ENCODE measurements at regions not wholly inside any gene's neighbourhood (a gene's known extent, or its start where the extent isn't known, plus 50 kb on each side); places are given as distances from the start of the nearest gene placed in this dataset.

- no peak overlapping the region for H3K4me3 ChIP-seq (ENCODE audit: low read depth, low read length)
- no peak overlapping the region for H3K9ac ChIP-seq (ENCODE audit: low read depth, low read length)
- H3K27ac ChIP-seq (ENCODE audit: low read depth, low read length), result no peak overlapping the region
- H3K9me3 ChIP-seq (ENCODE audit: control insufficient read depth, insufficient read depth, low read length), result no peaks in the 10 kb centered on the region
- H3K27me3 ChIP-seq (ENCODE audit: control insufficient read depth, insufficient read depth, low read length), result no peaks in the 10 kb centered on the region
- no peaks in the 10 kb centered on the region for H3K36me3 ChIP-seq (ENCODE audit: control insufficient read depth, insufficient read depth, low read length)
- peaks cover 19% of the 10 kb centered on the region for H3K4me1 ChIP-seq (ENCODE audit: control insufficient read depth, insufficient read depth, low read length)
Observed at GRCh38 chr14:100391173-100391572, 68.0 kb downstream of the SLC25A47 start.

DNA sequence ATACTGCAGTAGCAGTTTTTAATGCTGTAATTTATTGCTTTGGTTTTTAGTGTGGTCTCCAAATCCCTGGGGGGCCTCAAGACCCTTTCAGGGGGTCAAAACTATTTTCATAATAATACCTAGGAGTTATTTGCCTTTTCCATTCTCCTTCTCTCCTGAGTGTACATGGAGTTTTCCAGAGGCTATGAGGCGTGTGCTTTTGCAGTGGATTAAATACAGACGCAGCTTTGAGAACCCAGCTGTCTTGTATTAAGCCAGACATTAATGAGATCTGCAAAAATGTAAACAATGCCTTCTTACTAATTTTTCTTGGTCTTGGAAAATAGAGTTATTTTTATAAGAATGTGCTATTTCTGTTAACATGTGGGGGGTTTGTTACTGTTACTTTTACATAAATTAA, 68.6 kb downstream of the SLC25A47 start:
- Histone ChIP-seq H3K27me3 (ENCODE audit: control insufficient read depth, insufficient read depth, low read length) (no peaks in the 10 kb centered on the region), H3K9me3 (ENCODE audit: control insufficient read depth, insufficient read depth, low read length) (no peaks in the 10 kb centered on the region), H3K4me1 (ENCODE audit: control insufficient read depth, insufficient read depth, low read length) (peaks cover 17% of the 10 kb centered on the region; the same call in 1 of the 2 replicates), H3K36me3 (ENCODE audit: control insufficient read depth, insufficient read depth, low read length) (no peaks in the 10 kb centered on the region), H3K9ac (ENCODE audit: low read depth, low read length) (no peak overlapping the region), H3K27ac (ENCODE audit: low read depth, low read length) (no peak overlapping the region), H3K4me3 (ENCODE audit: low read depth, low read length) (no peak overlapping the region)

DNA sequence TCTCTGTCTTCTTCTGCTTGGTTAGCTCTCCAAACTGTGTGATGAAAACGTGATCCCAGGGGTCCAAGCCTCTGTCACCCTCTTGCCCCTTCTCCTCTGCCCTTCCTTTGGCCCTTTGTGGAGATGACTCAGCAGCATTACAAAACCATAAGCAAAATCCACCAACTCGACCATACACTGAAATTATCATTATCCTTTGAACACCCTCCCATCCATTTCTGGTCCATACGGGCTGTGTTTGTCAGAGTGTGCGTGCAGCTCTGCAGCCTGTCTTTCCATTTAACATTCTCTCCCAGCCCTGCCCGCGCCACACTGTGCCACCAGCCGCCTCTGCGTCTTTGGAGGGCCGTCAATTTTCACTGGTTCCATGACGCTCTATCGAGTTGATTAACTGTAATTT, 69.2 kb downstream of the SLC25A47 start:
- H3K36me3 ChIP-seq (ENCODE audit: control insufficient read depth, insufficient read depth, low read length), result no peaks in the 10 kb centered on the region
- no peak overlapping the region for H3K4me3 ChIP-seq (ENCODE audit: low read depth, low read length)
- peaks cover 17% of the 10 kb centered on the region for H3K4me1 ChIP-seq (ENCODE audit: control insufficient read depth, insufficient read depth, low read length)
- H3K27me3 ChIP-seq (ENCODE audit: control insufficient read depth, insufficient read depth, low read length), result no peaks in the 10 kb centered on the region
- no peaks in the 10 kb centered on the region for H3K9me3 ChIP-seq (ENCODE audit: control insufficient read depth, insufficient read depth, low read length)
- H3K27ac ChIP-seq (ENCODE audit: low read depth, low read length), result no peak overlapping the region
- no peak overlapping the region for H3K9ac ChIP-seq (ENCODE audit: low read depth, low read length)

DNA sequence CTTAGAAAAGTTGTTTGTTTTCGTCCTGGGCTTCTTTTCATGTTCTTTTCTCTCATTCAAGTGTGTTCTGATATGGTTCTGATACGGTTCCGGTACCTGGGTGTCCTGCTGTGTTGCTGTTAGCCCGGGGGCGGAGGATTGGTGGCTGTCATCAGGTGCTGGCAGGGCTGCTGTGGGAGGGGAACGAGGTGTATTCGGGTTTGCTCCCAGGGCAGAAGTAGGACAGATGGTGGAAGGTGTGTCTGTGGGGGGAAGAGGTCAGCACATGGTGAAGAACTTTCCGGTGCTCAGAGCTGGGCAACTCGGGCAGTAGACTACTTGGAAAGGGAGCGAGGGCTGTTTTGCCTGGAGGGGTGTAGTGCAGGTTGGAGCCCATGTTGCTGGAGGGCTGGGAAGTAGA, 70.2 kb downstream of the SLC25A47 start:
- H3K4me3 ChIP-seq (ENCODE audit: low read depth, low read length), result no peak overlapping the region
- no peak overlapping the region for H3K27ac ChIP-seq (ENCODE audit: low read depth, low read length)
- no peaks in the 10 kb centered on the region for H3K9me3 ChIP-seq (ENCODE audit: control insufficient read depth, insufficient read depth, low read length)
- H3K27me3 ChIP-seq (ENCODE audit: control insufficient read depth, insufficient read depth, low read length), result no peaks in the 10 kb centered on the region
- peaks cover 17% of the 10 kb centered on the region for H3K4me1 ChIP-seq (ENCODE audit: control insufficient read depth, insufficient read depth, low read length)
- H3K36me3 ChIP-seq (ENCODE audit: control insufficient read depth, insufficient read depth, low read length), result no peaks in the 10 kb centered on the region
- no peak overlapping the region for H3K9ac ChIP-seq (ENCODE audit: low read depth, low read length)

DNA sequence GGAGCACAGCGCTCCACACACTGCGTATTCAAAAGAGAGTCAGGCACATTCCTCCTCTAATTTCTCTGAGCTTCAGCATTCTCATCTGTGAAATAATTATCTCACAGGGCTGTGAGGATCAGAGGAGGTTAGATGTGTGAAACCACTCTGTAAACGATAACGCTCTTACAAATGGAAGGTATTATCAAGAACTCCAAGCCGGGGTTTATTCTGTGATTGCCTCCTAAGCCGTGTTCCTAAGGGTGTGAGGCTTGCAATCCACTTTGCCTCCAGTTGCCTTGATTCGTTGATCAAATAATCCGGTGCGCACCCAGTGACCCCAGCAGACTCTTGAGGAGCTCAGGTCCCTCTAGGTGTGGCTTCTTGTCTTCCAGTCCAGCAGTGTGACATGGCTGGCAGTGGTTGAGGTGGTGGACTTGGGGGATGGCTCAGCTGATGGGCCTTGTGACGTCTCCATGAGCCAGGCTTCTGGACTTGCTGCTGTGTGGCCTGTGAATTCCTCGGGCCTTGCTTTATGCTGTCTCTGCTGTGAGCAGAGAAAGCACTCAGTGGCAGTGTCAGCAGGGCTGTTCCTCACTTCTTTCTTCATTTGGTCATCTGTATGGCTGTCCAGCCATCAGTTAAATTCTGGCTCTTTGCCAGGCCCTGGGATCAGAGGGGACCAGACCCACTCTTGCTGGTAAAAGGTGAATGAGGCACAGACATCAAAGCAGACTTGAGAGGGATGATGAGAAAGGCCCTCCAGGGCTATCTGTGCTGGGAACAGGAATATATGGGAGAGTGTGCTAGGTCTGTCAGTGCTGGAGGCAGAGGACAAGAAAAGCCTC, 71.0 kb downstream of the SLC25A47 start:
- H3K4me1 ChIP-seq (ENCODE audit: control insufficient read depth, insufficient read depth, low read length), result peaks cover 23% of the 10 kb centered on the region
- no peaks in the 10 kb centered on the region for H3K27me3 ChIP-seq (ENCODE audit: control insufficient read depth, insufficient read depth, low read length)
- no peak overlapping the region for H3K4me3 ChIP-seq (ENCODE audit: low read depth, low read length)
- no peaks in the 10 kb centered on the region for H3K36me3 ChIP-seq (ENCODE audit: control insufficient read depth, insufficient read depth, low read length)
- H3K9ac ChIP-seq (ENCODE audit: low read depth, low read length), result no peak overlapping the region
- no peaks in the 10 kb centered on the region for H3K9me3 ChIP-seq (ENCODE audit: control insufficient read depth, insufficient read depth, low read length)
- H3K27ac ChIP-seq (ENCODE audit: low read depth, low read length), result no peak overlapping the region

GRCh38 chr14:100394886-100395672, 71.9 kb downstream of the SLC25A47 start:
- H3K9ac ChIP-seq (ENCODE audit: low read depth, low read length), result no peak overlapping the region
- H3K27ac ChIP-seq (ENCODE audit: low read depth, low read length), result no peak overlapping the region
- H3K4me3 ChIP-seq (ENCODE audit: low read depth, low read length), result no peak overlapping the region
- no peaks in the 10 kb centered on the region for H3K36me3 ChIP-seq (ENCODE audit: control insufficient read depth, insufficient read depth, low read length)
- H3K4me1 ChIP-seq (ENCODE audit: control insufficient read depth, insufficient read depth, low read length), result peaks cover 20% of the 10 kb centered on the region
- no peaks in the 10 kb centered on the region for H3K9me3 ChIP-seq (ENCODE audit: control insufficient read depth, insufficient read depth, low read length)
- no peaks in the 10 kb centered on the region for H3K27me3 ChIP-seq (ENCODE audit: control insufficient read depth, insufficient read depth, low read length)

DNA sequence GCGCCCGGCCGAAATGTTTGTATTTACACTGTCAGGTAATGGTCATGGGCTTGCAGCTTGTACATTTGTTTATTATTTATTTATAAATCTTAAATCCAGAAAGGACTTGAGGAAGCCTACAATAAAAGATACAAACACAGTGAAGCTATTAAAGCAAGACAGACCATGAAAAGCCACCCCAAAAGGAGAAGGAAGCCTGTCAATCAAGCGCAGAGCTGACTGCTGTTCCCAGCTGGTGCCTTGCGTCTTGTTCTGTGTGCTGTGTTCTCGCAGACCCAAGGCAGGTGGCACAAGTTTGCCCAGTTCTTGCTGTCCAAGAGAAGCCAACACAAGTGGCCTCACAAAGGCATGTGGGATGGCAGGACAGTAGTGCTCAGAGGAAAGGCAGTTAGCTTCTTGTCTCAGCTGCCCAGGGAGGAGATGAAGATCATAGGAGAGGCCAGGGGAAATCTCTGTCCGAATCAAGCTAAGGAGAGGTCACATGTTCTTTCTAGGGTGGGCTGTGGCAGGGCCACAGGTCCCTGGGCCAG, 73.2 kb downstream of the SLC25A47 start:
- H3K9ac ChIP-seq (ENCODE audit: low read depth, low read length), result no peak overlapping the region
- H3K4me3 ChIP-seq (ENCODE audit: low read depth, low read length), result no peak overlapping the region
- H3K27me3 ChIP-seq (ENCODE audit: control insufficient read depth, insufficient read depth, low read length), result no peaks in the 10 kb centered on the region
- peaks cover 31% of the 10 kb centered on the region for H3K4me1 ChIP-seq (ENCODE audit: control insufficient read depth, insufficient read depth, low read length)
- no peaks in the 10 kb centered on the region for H3K36me3 ChIP-seq (ENCODE audit: control insufficient read depth, insufficient read depth, low read length)
- H3K9me3 ChIP-seq (ENCODE audit: control insufficient read depth, insufficient read depth, low read length), result no peaks in the 10 kb centered on the region
- H3K27ac ChIP-seq (ENCODE audit: low read depth, low read length), result no peak overlapping the region

DNA sequence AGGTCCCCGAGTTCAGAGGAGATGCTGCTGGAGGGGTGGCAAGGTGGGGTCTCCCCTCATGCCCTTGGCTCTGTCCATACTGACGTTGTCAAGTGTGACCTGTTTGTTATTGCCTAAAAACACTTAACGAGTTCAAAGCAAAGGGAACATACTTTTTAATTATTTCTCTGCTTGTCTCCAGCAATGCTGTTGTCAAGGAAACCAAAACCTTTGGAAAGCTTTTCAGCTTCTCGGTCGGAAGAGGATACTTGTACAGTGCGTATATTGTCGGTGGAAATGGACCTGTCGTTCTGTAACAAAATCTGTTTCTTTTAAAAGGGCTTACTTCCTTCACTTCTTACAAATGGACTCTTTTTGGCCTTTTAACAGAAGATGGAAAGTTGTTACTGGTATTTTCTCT, 73.9 kb downstream of the SLC25A47 start:
- H3K9me3 ChIP-seq (ENCODE audit: control insufficient read depth, insufficient read depth, low read length), result no peaks in the 10 kb centered on the region
- H3K9ac ChIP-seq (ENCODE audit: low read depth, low read length), result no peak overlapping the region
- H3K4me1 ChIP-seq (ENCODE audit: control insufficient read depth, insufficient read depth, low read length), result peaks cover 33% of the 10 kb centered on the region
- no peaks in the 10 kb centered on the region for H3K27me3 ChIP-seq (ENCODE audit: control insufficient read depth, insufficient read depth, low read length)
- H3K4me3 ChIP-seq (ENCODE audit: low read depth, low read length), result no peak overlapping the region
- no peak overlapping the region for H3K27ac ChIP-seq (ENCODE audit: low read depth, low read length)
- no peaks in the 10 kb centered on the region for H3K36me3 ChIP-seq (ENCODE audit: control insufficient read depth, insufficient read depth, low read length)

DNA sequence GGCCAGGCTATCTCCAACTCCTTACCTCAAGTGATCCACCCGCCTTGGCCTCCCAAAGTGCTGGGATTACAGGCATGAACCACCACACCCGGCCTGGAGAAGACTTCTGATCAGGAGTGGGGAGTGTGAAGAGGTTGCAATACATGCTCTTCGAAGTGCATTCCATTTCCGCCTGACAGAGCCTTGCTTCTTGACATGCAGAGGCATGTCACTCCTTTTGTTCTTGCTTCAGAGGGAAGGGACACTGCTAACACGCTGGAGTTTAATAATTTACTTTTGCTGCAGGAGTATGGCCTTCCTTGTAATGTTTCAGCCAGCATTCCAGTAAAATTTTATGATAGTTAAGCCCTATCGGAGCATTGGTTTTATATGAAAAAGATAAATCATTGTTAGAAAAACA, 74.9 kb downstream of the SLC25A47 start:
- Histone ChIP-seq H3K36me3 (ENCODE audit: control insufficient read depth, insufficient read depth, low read length) (no peaks in the 10 kb centered on the region), H3K9me3 (ENCODE audit: control insufficient read depth, insufficient read depth, low read length) (no peaks in the 10 kb centered on the region), H3K27ac (ENCODE audit: low read depth, low read length) (no peak overlapping the region)

DNA sequence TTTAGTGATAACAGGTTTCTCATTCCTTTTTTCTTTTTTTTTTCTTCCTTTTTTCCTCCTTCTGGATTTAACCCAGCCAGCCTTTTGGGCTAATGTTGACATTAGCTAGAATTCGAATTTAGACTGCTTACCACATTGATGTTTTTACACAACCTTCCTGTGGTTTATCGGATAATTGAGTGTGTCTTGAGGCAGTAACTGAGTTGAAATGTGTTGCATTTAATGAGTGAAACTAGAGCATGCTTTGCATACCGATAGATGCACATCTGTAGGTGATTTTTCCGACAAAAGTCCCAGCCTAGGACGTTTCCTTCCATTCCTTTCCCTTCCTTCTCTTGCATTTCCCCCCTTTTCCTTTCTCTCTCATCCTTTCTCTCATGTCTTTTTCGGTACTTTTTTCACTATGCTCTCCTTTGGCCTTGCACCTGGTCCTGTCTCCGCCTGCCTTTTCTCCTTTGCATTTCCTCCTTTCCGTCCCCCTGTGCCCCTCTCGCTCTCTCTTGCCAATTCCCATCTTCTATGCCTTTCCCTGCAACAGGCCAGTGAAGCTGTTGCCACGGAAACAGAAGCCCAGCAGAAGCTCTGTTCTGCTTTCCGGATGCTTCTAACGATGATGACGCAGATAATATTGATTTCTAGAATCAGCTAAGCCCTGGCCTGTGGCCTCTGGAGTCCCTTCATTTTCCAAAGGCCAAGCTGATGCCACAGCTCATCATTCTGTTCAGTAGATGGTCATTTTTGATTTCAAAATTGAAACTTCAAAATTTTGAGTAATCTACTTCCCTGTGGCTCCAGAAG, 76.1 kb downstream of the SLC25A47 start:
- Histone ChIP-seq H3K36me3 (ENCODE audit: control insufficient read depth, insufficient read depth, low read length) (no peaks in the 10 kb centered on the region), H3K9me3 (ENCODE audit: control insufficient read depth, insufficient read depth, low read length) (no peaks in the 10 kb centered on the region), H3K27me3 (ENCODE audit: control insufficient read depth, insufficient read depth, low read length) (no peaks in the 10 kb centered on the region), H3K9ac (ENCODE audit: low read depth, low read length) (no peak overlapping the region), H3K27ac (ENCODE audit: low read depth, low read length) (no peak overlapping the region), H3K4me3 (ENCODE audit: low read depth, low read length) (no peak overlapping the region), H3K4me1 (ENCODE audit: control insufficient read depth, insufficient read depth, low read length) (peaks cover 22% of the 10 kb centered on the region)

More for the DNA sequence above, 74.9 kb downstream of the SLC25A47 start:
- Histone ChIP-seq H3K27me3 (ENCODE audit: control insufficient read depth, insufficient read depth, low read length) (no peaks in the 10 kb centered on the region), H3K9ac (ENCODE audit: low read depth, low read length) (no peak overlapping the region), H3K4me1 (ENCODE audit: control insufficient read depth, insufficient read depth, low read length) (peaks cover 28% of the 10 kb centered on the region), H3K4me3 (ENCODE audit: low read depth, low read length) (no peak overlapping the region)
